Endothelial cell of umbilical vein (primary cell): ENCODE measurements at regions not wholly inside any gene's neighbourhood (a gene's known extent, or its start where the extent isn't known, plus 50 kb on each side); places are given as distances from the start of the nearest gene placed in this dataset.

Experiments used
- BruUV-seq: library from RNA; stranded (reverse); fragments of 400-500 nt; replicated peaks from 2 replicates; lab custom pipeline; 2021; lab: Mats Ljungman, UMichigan
- CTCF ChIA-PET: fragments of 300-600, 350-600 bp; sonication (Branson Sonifier 250); formaldehyde crosslinking; loops from one replicate; lab custom pipeline; 2021; ENCODE audit warnings: antibody characterized with exemption, inconsistent platforms; lab: Charles Lee
- POLR2A ChIA-PET: fragments of 300-600, 350-600 bp; sonication (Branson Sonifier 250); formaldehyde crosslinking; loops from one replicate; lab custom pipeline; 2021; ENCODE audit warnings: antibody characterized with exemption, inconsistent platforms; lab: Charles Lee
- DNase-seq: peaks from one replicate; pipeline ENCODE4 v3.0.0-alpha.2; 2011; ENCODE audit warnings: low read depth, low spot score
- FAIRE-seq: peaks from 2 replicates; lab custom pipeline; 2011; peaks lifted over from hg19 to GRCh38; lab: Jason Lieb, UNC
- H2AFZ ChIP-seq: 2 replicates; pipeline ENCODE4 v1.6.0; 2012; ENCODE audit warnings: low read depth, low read length, control low read depth, inconsistent platforms
- H3K27ac ChIP-seq: 2 replicates; pipeline ENCODE4 v1.5.1; 2011; ENCODE audit warnings: low read depth, mild to moderate bottlenecking, control low read depth, low read length, moderate library complexity; ENCODE audit not compliant: insufficient read depth
- H3K27me3 ChIP-seq, 2 experiments: 2 replicates each; pipeline versions ENCODE4 v1.6.0 to v1.6.1; 2011; ENCODE audit warnings: low read length in 2 of 2, mixed read lengths in 1 of 2; ENCODE audit not compliant: control insufficient read depth in 2 of 2, insufficient read depth in 2 of 2
- H3K36me3 ChIP-seq, 2 experiments: 2 replicates in 1 of 2; 3 replicates in 1 of 2; pipeline ENCODE4 v1.5.1; 2011; ENCODE audit warnings: low read length in 2 of 2, mild to moderate bottlenecking in 1 of 2, moderate library complexity in 1 of 2; ENCODE audit not compliant: control insufficient read depth in 2 of 2, insufficient read depth in 2 of 2; ENCODE audit errors: extremely low read depth in 1 of 2
- H3K4me1 ChIP-seq: 3 replicates; pipeline ENCODE4 v1.5.1; 2011; ENCODE audit warnings: mild to moderate bottlenecking, low read length; ENCODE audit not compliant: control insufficient read depth, insufficient read depth; ENCODE audit errors: extremely low read depth
- H3K4me2 ChIP-seq: 2 replicates; pipeline ENCODE4 v1.6.1; 2011; ENCODE audit warnings: low read length, control low read depth, mixed read lengths; ENCODE audit not compliant: insufficient read depth
- H3K4me3 ChIP-seq, 3 experiments: fragments of 200-600 bp in 1 of 3; sonication (generic), shearing (Covaris generic) in 1 of 3; replicated peaks in 1 of 3; 2 replicates each; pipeline ENCODE4 v1.5.1; 2011 to 2016; ENCODE audit warnings: control low read depth in 3 of 3, low read length in 3 of 3, mild to moderate bottlenecking in 2 of 3, inconsistent platforms in 1 of 3, low read depth in 1 of 3, moderate library complexity in 1 of 3; ENCODE audit not compliant: insufficient read depth in 1 of 3
- H3K79me2 ChIP-seq: 2 replicates; pipeline ENCODE4 v1.6.0; 2012; ENCODE audit warnings: low read length, inconsistent platforms; ENCODE audit not compliant: control insufficient read depth, insufficient read depth
- H3K9ac ChIP-seq: replicated peaks from 2 replicates; pipeline ENCODE3; 2011; ENCODE audit warnings: low read length, control low read depth; ENCODE audit not compliant: insufficient read depth; ENCODE audit errors: extremely low read depth
- H3K9me1 ChIP-seq: replicated peaks from 3 replicates; pipeline ENCODE4 v1.6.0; 2011; ENCODE audit warnings: mild to moderate bottlenecking, low read length; ENCODE audit not compliant: control insufficient read depth, insufficient read depth; ENCODE audit errors: extremely low read depth
- H3K9me3 ChIP-seq: replicated peaks from 2 replicates; pipeline ENCODE4 v1.5.1; 2012; ENCODE audit warnings: low read length, inconsistent platforms; ENCODE audit not compliant: control insufficient read depth, insufficient read depth
- H4K20me1 ChIP-seq: replicated peaks from 2 replicates; pipeline ENCODE3; 2011; ENCODE audit warnings: mild to moderate bottlenecking, low read length; ENCODE audit not compliant: control insufficient read depth, insufficient read depth; ENCODE audit errors: extremely low read depth
- CTCF ChIP-seq, 2 donors: IDR thresholded peaks; 1 replicate in 1 of 2; 2 replicates in 1 of 2; pipeline ENCODE4 v1.5.1; 2011; ENCODE audit warnings: low read length in 2 of 2, mild to moderate bottlenecking in 2 of 2, moderate library complexity in 2 of 2, control low read depth in 1 of 2, inconsistent platforms in 1 of 2, low read depth in 1 of 2; ENCODE audit not compliant: insufficient read depth in 1 of 2; ENCODE audit errors: extremely low read depth in 1 of 2
- EZH2 ChIP-seq: IDR thresholded peaks from 2 replicates; pipeline ENCODE4 v1.6.1; 2012; ENCODE audit warnings: borderline replicate concordance, low read depth, mild to moderate bottlenecking, moderate library complexity, low read length, inconsistent platforms; ENCODE audit not compliant: severe bottlenecking
- FOS ChIP-seq: IDR thresholded peaks from 2 replicates; pipeline ENCODE4 v1.6.1; 2011; ENCODE audit warnings: mild to moderate bottlenecking, low read length, moderate library complexity, borderline replicate concordance; ENCODE audit not compliant: insufficient read depth
- GATA2 ChIP-seq: IDR thresholded peaks from 2 replicates; pipeline ENCODE4 v1.7.0; 2011; ENCODE audit warnings: low read depth, mild to moderate bottlenecking, moderate library complexity, mixed read lengths, low read length; ENCODE audit not compliant: insufficient read length, insufficient read depth
- JUN ChIP-seq: IDR thresholded peaks from 2 replicates; pipeline ENCODE4 v1.6.1; 2011; ENCODE audit warnings: borderline replicate concordance, low read depth; ENCODE audit not compliant: insufficient read length, insufficient read depth
- MYC ChIP-seq: IDR thresholded peaks from one replicate; pipeline ENCODE4 v1.6.1; 2011; ENCODE audit warnings: mild to moderate bottlenecking, low read depth, low read length
- POLR2A ChIP-seq: IDR thresholded peaks from 2 replicates; pipeline ENCODE4 v1.6.1; 2012; ENCODE audit warnings: low read depth, mild to moderate bottlenecking, control low read depth, low read length
- POLR2AphosphoS5 ChIP-seq: IDR thresholded peaks from 2 replicates; pipeline ENCODE4 v1.6.1; 2012; ENCODE audit warnings: low read depth, mild to moderate bottlenecking, control low read depth, low read length, moderate library complexity; ENCODE audit not compliant: insufficient read depth
- dilution Hi-C: fragments of 300-500 bp; cut with MboI; formaldehyde crosslinking; loops from one replicate; pipeline ENCODE4 v1.15.0; 2019; ENCODE audit warnings: low sequenced_read_pairs; ENCODE audit not compliant: extremely low pct_ligation_motif_present
- intact Hi-C: fragments of 100-400 bp; cut with micrococcal nuclease; formaldehyde crosslinking; loops from one replicate; pipeline ENCODE4 v1.10.0; 2022
- TF ChIP-seq, protein P1 (sequence below): IDR thresholded peaks from 2 replicates; pipeline ENCODE4 v1.6.1; 2011; ENCODE audit not compliant: insufficient read depth, insufficient read length

GRCh38 chr10:78778444-78779338 is 290.1 kb upstream of the ZMIZ1 start:
- dilution Hi-C loops (no loop called here), intact Hi-C loops (no loop called here)
- Histone ChIP-seq H2AFZ (no peak overlapping the region), H3K9me3 (no peaks in the 10 kb centered on the region), H3K9me1 (no peaks in the 10 kb centered on the region), H3K4me3 (no peak overlapping the region), H3K4me2 (no peak overlapping the region), H3K4me1 (no peaks in the 10 kb centered on the region), H4K20me1 (no peaks in the 10 kb centered on the region), H3K79me2 (no peaks in the 10 kb centered on the region), H3K27me3 (peaks cover 3 to 4% of the 10 kb centered on the region in 2 experiments), H3K36me3 (no peaks in the 10 kb centered on the region), H3K9ac (no peak overlapping the region), H3K27ac (no peak overlapping the region)
- no peak for TF ChIP-seq POLR2AphosphoS5
- no peak for TF ChIP-seq POLR2A
- no peak for TF ChIP-seq MYC
- no peak for TF ChIP-seq FOS
- TF ChIP-seq JUN: no peak
- no peak for TF ChIP-seq EZH2
- TF ChIP-seq, protein P1, sequence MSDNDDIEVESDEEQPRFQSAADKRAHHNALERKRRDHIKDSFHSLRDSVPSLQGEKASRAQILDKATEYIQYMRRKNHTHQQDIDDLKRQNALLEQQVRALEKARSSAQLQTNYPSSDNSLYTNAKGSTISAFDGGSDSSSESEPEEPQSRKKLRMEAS: no peak
- TF ChIP-seq CTCF (IDR thresholded peaks at IDR 0.05; ENCODE audit: extremely low read depth in 1 of 2, insufficient read depth in 1 of 2, low read depth in 1 of 2, low read length in 2 of 2): no peak
- no peak for TF ChIP-seq GATA2
- no peak for DNase-seq
- no peak for FAIRE-seq
- BruUV-seq: no TSS peak
- ChIA-PET POLR2A (interaction anchor here (0.5 kb wide), 1 partner anchor 487 kb away, joined by 8 read pairs; no protein-coding TSS in a partner anchor), CTCF (interaction anchor here (1.6 kb wide), 1 partner anchor 121 kb away, joined by 5 read pairs; no protein-coding TSS in a partner anchor)
